ENCODE measurements at regions not wholly inside any gene's neighbourhood (a gene's known extent, or its start where the extent isn't known, plus 50 kb on each side); places are given as distances from the start of the nearest gene placed in this dataset.

DNA sequence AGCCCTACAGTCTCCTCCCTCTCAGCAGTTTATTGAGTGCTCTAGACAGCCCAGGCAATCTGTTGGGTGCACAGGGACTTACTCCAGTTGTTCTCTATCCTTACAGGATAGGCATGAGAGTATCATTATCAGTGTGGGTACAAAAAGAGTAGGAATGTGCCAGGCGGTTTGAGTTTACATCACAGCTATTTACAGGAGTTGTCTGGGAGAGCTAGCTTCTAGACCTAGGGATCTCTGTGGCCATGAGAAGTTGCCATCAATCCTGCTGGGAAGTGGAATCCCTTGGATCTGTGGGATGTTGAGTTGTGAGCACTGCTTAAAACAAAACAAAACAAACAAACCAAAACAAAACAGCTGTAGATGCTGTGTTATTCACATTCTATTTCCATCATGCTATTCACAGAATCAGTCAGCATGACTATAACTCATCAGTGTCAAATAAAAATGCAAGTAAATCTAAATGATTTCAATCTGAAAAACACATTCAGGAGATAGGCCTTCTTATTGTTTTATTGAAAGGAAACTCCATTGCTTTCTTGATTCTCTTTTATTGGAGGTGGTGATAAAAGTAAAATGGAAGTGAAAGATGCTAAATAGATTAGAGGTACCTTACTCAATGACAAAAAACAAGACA lies 552.4 kb upstream of the ZNF608 start:
- no peak for DNase-seq
- no peaks in the 10 kb centered on the region for H3K36me3 ChIP-seq
- H3K4me3 ChIP-seq (ENCODE audit: low read depth, low read length), result no peak overlapping the region
- no peaks in the 10 kb centered on the region; the same call in 1 of the 2 replicates for H3K9me3 ChIP-seq
- H3K27me3 ChIP-seq, result no peaks in the 10 kb centered on the region
- peaks cover 35% of the 10 kb centered on the region for H3K4me1 ChIP-seq
- TF ChIP-seq, protein P1, sequence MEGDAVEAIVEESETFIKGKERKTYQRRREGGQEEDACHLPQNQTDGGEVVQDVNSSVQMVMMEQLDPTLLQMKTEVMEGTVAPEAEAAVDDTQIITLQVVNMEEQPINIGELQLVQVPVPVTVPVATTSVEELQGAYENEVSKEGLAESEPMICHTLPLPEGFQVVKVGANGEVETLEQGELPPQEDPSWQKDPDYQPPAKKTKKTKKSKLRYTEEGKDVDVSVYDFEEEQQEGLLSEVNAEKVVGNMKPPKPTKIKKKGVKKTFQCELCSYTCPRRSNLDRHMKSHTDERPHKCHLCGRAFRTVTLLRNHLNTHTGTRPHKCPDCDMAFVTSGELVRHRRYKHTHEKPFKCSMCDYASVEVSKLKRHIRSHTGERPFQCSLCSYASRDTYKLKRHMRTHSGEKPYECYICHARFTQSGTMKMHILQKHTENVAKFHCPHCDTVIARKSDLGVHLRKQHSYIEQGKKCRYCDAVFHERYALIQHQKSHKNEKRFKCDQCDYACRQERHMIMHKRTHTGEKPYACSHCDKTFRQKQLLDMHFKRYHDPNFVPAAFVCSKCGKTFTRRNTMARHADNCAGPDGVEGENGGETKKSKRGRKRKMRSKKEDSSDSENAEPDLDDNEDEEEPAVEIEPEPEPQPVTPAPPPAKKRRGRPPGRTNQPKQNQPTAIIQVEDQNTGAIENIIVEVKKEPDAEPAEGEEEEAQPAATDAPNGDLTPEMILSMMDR (IDR thresholded peaks at IDR 0.05; ENCODE audit: low read depth, low read length), result no peak

DNA sequence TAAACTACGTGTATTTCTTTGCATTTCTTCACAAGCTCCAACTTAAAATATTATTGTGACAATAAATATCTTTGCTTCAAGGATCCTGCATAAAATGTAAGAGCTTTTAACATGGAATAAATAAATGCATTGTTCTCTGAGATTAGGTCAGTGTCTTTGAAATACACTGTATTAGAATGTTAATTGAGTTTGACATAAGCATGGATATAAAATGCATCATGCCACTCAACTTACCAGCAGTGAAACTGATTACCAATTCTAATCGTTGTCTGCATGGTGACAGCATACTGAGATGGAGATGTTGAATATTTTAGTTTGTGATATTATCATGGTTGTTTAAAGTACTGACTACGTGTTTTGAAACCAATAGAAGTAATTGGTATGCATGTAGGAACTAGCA lies 555.3 kb upstream of the ZNF608 start:
- TF ChIP-seq, protein P1 (IDR thresholded peaks at IDR 0.05; ENCODE audit: low read depth, low read length), result no peak
- no peak for DNase-seq

DNA sequence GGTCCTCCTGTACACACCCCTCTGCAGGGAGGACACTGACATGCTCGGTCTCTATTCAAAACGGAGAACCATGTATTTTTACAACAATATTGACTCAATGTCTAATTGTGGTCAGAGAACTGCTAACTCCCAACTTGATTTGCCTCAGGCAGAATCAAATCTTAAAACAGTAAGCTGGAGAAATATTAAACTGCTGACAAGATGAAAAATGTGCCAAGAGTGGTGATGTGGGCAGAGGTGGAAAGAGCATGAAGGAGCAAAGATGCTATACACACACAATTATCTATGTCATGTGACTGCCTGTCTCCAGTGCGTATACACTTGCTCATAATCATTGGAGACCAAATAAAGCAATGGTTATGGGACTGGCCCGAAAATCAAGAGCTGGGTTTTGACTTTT lies 556.1 kb upstream of the ZNF608 start:
- no peaks in the 10 kb centered on the region; the same call in 1 of the 2 replicates for H3K9me3 ChIP-seq
- peaks cover 16% of the 10 kb centered on the region for H3K4me1 ChIP-seq
- H3K4me3 ChIP-seq (ENCODE audit: low read depth, low read length), result no peak overlapping the region
- TF ChIP-seq, protein P1 (IDR thresholded peaks at IDR 0.05; ENCODE audit: low read depth, low read length), result no peak
- H3K36me3 ChIP-seq, result no peaks in the 10 kb centered on the region
- no peak for DNase-seq
- no peaks in the 10 kb centered on the region for H3K27me3 ChIP-seq

More for the DNA sequence above, 555.3 kb upstream of the ZNF608 start:
- Histone ChIP-seq H3K4me1 (peaks cover 20% of the 10 kb centered on the region), H3K4me3 (ENCODE audit: low read depth, low read length) (no peak overlapping the region), H3K9me3 (no peaks in the 10 kb centered on the region; the same call in 1 of the 2 replicates), H3K27me3 (no peaks in the 10 kb centered on the region), H3K36me3 (no peaks in the 10 kb centered on the region)

DNA sequence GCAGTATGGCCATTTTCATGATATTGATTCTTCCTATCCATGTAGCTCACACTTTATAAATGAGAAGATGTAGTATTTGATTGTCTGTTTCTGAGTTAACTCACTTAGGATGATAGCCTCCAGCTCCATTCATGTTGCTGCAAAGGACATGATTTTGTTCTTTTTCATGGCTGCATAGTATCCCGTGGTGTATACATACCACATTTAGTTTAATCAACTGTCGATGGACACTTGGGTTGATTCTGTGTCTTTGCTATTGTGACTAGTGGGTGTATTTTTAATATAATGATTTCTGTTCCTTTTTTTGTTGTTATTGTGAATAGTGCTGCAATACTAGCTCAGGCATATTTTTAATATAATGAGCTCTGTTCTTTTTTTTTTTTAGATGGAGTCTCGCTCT lies 560.3 kb upstream of the ZNF608 start:
- Histone ChIP-seq H3K4me3 (ENCODE audit: low read depth, low read length) (no peak overlapping the region), H3K27me3 (no peaks in the 10 kb centered on the region), H3K36me3 (no peaks in the 10 kb centered on the region), H3K9me3 (no peaks in the 10 kb centered on the region; the same call in 1 of the 2 replicates), H3K4me1 (peaks cover 2% of the 10 kb centered on the region; the same call in 1 of the 2 replicates)
- TF ChIP-seq, protein P1 (IDR thresholded peaks at IDR 0.05; ENCODE audit: low read depth, low read length), result no peak
- no peak for DNase-seq

DNA sequence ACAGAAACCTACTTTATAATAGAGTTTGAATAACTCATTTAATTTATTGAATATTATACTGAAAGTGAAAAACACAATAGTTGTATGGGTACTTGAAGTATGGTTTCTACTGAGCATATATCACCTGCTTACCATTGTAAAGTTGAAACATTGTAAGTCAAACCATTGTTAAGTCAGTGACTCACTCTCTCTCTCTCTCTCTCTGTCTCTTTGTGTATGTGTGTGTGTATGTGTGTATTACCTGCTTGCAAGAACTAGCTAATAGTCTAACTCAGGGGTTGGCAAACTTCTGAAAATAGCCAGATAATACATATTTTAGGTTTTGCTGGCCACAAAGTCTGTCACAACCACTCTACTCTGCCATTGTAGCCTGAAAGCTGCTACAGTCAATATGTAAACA lies 564.3 kb upstream of the ZNF608 start:
- Histone ChIP-seq H3K36me3 (no peaks in the 10 kb centered on the region), H3K4me3 (ENCODE audit: low read depth, low read length) (no peak overlapping the region), H3K4me1 (no peaks in the 10 kb centered on the region), H3K27me3 (no peaks in the 10 kb centered on the region), H3K9me3 (no peaks in the 10 kb centered on the region)
- DNase-seq, result no peak
- TF ChIP-seq, protein P1 (IDR thresholded peaks at IDR 0.05; ENCODE audit: low read depth, low read length), result no peak

DNA sequence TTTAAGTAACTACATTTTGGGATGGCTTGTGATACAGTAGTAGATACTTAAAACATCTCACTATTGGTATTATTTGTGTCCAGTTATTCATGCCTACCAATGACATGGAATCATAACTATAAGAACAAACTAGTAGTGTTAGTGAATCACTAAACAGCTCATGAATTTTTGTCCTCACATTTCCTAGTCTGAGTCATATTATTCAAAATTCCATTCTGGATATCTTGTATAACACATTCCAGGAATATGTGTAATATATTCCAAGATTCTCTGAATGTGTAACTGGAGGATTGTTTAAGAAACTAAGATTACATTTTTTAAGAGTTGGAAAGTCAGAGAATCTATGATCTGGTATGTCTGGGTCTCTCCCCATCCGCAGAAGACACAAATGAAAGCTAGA lies 565.3 kb upstream of the ZNF608 start:
- Histone ChIP-seq H3K36me3 (no peaks in the 10 kb centered on the region), H3K4me1 (no peaks in the 10 kb centered on the region; the same call in 1 of the 2 replicates), H3K9me3 (no peaks in the 10 kb centered on the region), H3K27me3 (no peaks in the 10 kb centered on the region), H3K4me3 (ENCODE audit: low read depth, low read length) (no peak overlapping the region)
- no peak for DNase-seq
- TF ChIP-seq, protein P1 (IDR thresholded peaks at IDR 0.05; ENCODE audit: low read depth, low read length), result no peak
